K562 (cell line): ENCODE measurements at regions not wholly inside any gene's neighbourhood (a gene's known extent, or its start where the extent isn't known, plus 50 kb on each side); places are given as distances from the start of the nearest gene placed in this dataset.

Experiments used
- ATAC-seq: fragments of 200-7000 bp; cut with Tn5 transposase; 3 replicates; pipeline ENCODE4 v1.9.1; 2020; ENCODE audit warnings: moderate library complexity
- BruUV-seq: library from RNA; stranded (reverse); fragments of 400-500 nt; replicated peaks from 2 replicates; lab custom pipeline; 2021; lab: Mats Ljungman, UMichigan
- CTCF ChIA-PET: fragments of 300-600 bp; formaldehyde crosslinking; extraction: SDS; loops from one replicate; lab custom pipeline; 2021; ENCODE audit warnings: low intra/inter-chr PET ratio; lab: Yijun Ruan, JAX
- POLR2A ChIA-PET: fragments of 300-600, 350-650 bp; sonication (Branson Sonifier 250); formaldehyde crosslinking; extraction: SDS; loops from one replicate; lab custom pipeline; 2021; ENCODE audit warnings: antibody characterized with exemption, inconsistent platforms; lab: Yijun Ruan, JAX
- DNase-seq, 4 experiments: peaks; one replicate each; pipeline versions ENCODE4 v3.0.0 to v3.0.0-alpha.2; 2011 to 2018; ENCODE audit warnings: low spot score in 3 of 4, mixed read lengths in 3 of 4; ENCODE audit errors: extremely low read depth in 1 of 4
- FAIRE-seq: peaks from 2 replicates; lab custom pipeline; 2011; peaks lifted over from hg19 to GRCh38; lab: Jason Lieb, UNC
- H2AFZ ChIP-seq: 2 replicates; pipeline ENCODE4 v1.6.0; 2011; ENCODE audit warnings: low read depth, low read length, control low read depth, inconsistent platforms
- H3K27ac ChIP-seq: fragments of 200-600 bp; 3 replicates; pipeline ENCODE4 v1.8.0; 2011; ENCODE audit warnings: low read depth, mild to moderate bottlenecking, control low read depth, inconsistent platforms, low read length, moderate library complexity, mixed read lengths; ENCODE audit errors: extremely low read depth
- H3K27me3 ChIP-seq, 2 experiments: fragments of 300-600 bp in 1 of 2; 2 replicates in 1 of 2; 3 replicates in 1 of 2; pipeline versions ENCODE4 v1.6.0 to v1.8.0; 2011; ENCODE audit warnings: inconsistent platforms in 2 of 2, low read length in 2 of 2, mild to moderate bottlenecking in 1 of 2, mixed read lengths in 1 of 2, moderate library complexity in 1 of 2; ENCODE audit not compliant: control insufficient read depth in 2 of 2, insufficient read depth in 2 of 2
- H3K36me3 ChIP-seq: fragments of 300-600 bp; 3 replicates; pipeline ENCODE4 v1.8.0; 2011; ENCODE audit warnings: mild to moderate bottlenecking, low read length, inconsistent platforms; ENCODE audit not compliant: control insufficient read depth, insufficient read depth
- H3K4me1 ChIP-seq, 2 experiments: fragments of 200-600 bp in 1 of 2; replicated peaks in 1 of 2; 2 replicates in 1 of 2; 3 replicates in 1 of 2; pipeline versions ENCODE4 v1.5.1 to v1.8.0; 2011; ENCODE audit warnings: inconsistent platforms in 2 of 2, low read length in 2 of 2, mild to moderate bottlenecking in 1 of 2, mixed read lengths in 1 of 2, moderate library complexity in 1 of 2; ENCODE audit not compliant: control insufficient read depth in 2 of 2, insufficient read depth in 2 of 2
- H3K4me2 ChIP-seq: 2 replicates; pipeline ENCODE4 v1.6.1; 2011; ENCODE audit warnings: low read length, control low read depth, inconsistent platforms, mixed read lengths; ENCODE audit not compliant: insufficient read depth
- H3K4me3 ChIP-seq: fragments of 200-600 bp; sonication (generic), shearing (Covaris generic); 2 replicates; pipeline ENCODE4 v1.5.1; 2016; ENCODE audit warnings: control low read depth, inconsistent platforms
- H3K79me2 ChIP-seq: fragments of 200-600 bp; 3 replicates; pipeline ENCODE4 v1.8.0; 2011; ENCODE audit warnings: low read length, inconsistent platforms; ENCODE audit not compliant: control insufficient read depth, insufficient read depth
- H3K9ac ChIP-seq, 2 experiments: 2 replicates each; pipeline versions ENCODE4 v1.6.0 to v1.6.1; 2011; ENCODE audit warnings: low read depth in 2 of 2, low read length in 2 of 2, control low read depth in 1 of 2, inconsistent platforms in 1 of 2, mild to moderate bottlenecking in 1 of 2, mixed read lengths in 1 of 2; ENCODE audit not compliant: insufficient read depth in 1 of 2
- H3K9me1 ChIP-seq: one replicate; pipeline ENCODE4 v1.6.0; 2011; ENCODE audit warnings: inconsistent platforms, mild to moderate bottlenecking, low read length, moderate library complexity; ENCODE audit not compliant: control insufficient read depth, insufficient read depth
- H3K9me3 ChIP-seq: replicated peaks from 2 replicates; pipeline ENCODE4 v1.5.1; 2011; ENCODE audit warnings: low read depth, low read length, inconsistent platforms; ENCODE audit not compliant: control insufficient read depth, insufficient read depth
- H4K20me1 ChIP-seq: replicated peaks from 2 replicates; pipeline ENCODE4 v1.6.1; 2011; ENCODE audit warnings: low read length, inconsistent platforms, mixed read lengths; ENCODE audit not compliant: control insufficient read depth, insufficient read depth
- ARNT ChIP-seq, 2 experiments: fragments of 450-650 bp; IDR thresholded peaks; 2 replicates each; pipeline ENCODE4 v1.6.1; 2016; ENCODE audit warnings: mild to moderate bottlenecking in 1 of 2
- DNMT1 ChIP-seq: fragments of 450-650 bp; IDR thresholded peaks from 2 replicates; pipeline ENCODE4 v1.6.1; 2016; ENCODE audit warnings: antibody characterized with exemption, mild to moderate bottlenecking
- KLF1 ChIP-seq: fragments of 450-650 bp; IDR thresholded peaks from 2 replicates; pipeline ENCODE4 v1.6.1; 2016; ENCODE audit warnings: missing genetic modification characterization, missing compliant biosample characterization
- MYBL2 ChIP-seq, 2 experiments: fragments of 450-650 bp in 1 of 2; sonication (generic) in 1 of 2; formaldehyde crosslinking in 1 of 2; IDR thresholded peaks; 2 replicates each; pipeline versions ENCODE4 v1.6.1 to v1.8.1; 2017 to 2022; ENCODE audit warnings: borderline replicate concordance in 1 of 2, inconsistent platforms in 1 of 2, low read depth in 1 of 2, mild to moderate bottlenecking in 1 of 2, missing genetic modification reagents in 1 of 2, moderate library complexity in 1 of 2
- NELFE ChIP-seq: IDR thresholded peaks from 2 replicates; pipeline ENCODE4 v1.6.1; 2011; ENCODE audit warnings: mild to moderate bottlenecking; ENCODE audit not compliant: insufficient read depth, insufficient read length
- NR4A1 ChIP-seq, 2 experiments: fragments of 250-450 bp in 1 of 2; fragments of 450-650 bp in 1 of 2; sonication (Bioruptor Pico) in 1 of 2; IDR thresholded peaks; 2 replicates each; pipeline versions ENCODE4 v1.4.0 to v1.6.1; 2016 to 2020; ENCODE audit warnings: mild to moderate bottlenecking in 2 of 2, missing compliant biosample characterization in 1 of 2, missing genetic modification characterization in 1 of 2, moderate library complexity in 1 of 2
- RFX5 ChIP-seq: IDR thresholded peaks from 2 replicates; pipeline ENCODE4 v1.6.1; 2011; ENCODE audit warnings: low read depth, mild to moderate bottlenecking, improper control_type of control experiment, low read length
- RUNX1 ChIP-seq: sonication (generic); IDR thresholded peaks from 2 replicates; pipeline ENCODE4 v1.6.1; 2016; ENCODE audit warnings: antibody characterized with exemption, low read depth
- SMC3 ChIP-seq: conservative IDR thresholded peaks from 2 replicates; pipeline ENCODE4 v1.6.1; 2011; ENCODE audit warnings: low read depth, low read length, improper control_type of control experiment; ENCODE audit not compliant: insufficient read depth
- TAF9B ChIP-seq: fragments of 450-650 bp; IDR thresholded peaks from 2 replicates; pipeline ENCODE4 v1.6.1; 2018; ENCODE audit warnings: mild to moderate bottlenecking; ENCODE audit not compliant: partially characterized antibody
- TRIM25 ChIP-seq: fragments of 450-650 bp; IDR thresholded peaks from 2 replicates; pipeline ENCODE4 v1.7.0; 2016; ENCODE audit warnings: borderline replicate concordance
- ZC3H8 ChIP-seq: fragments of 450-650 bp; IDR thresholded peaks from 2 replicates; pipeline ENCODE4 v1.6.1; 2017
- ZNF133 ChIP-seq: fragments of 250-450 bp; sonication (Bioruptor Pico); IDR thresholded peaks from 2 replicates; pipeline ENCODE4 v1.4.0; 2020; ENCODE audit warnings: mild to moderate bottlenecking
- ZNF551 ChIP-seq: fragments of 250-450 bp; sonication (Bioruptor Pico); IDR thresholded peaks from 2 replicates; pipeline ENCODE4 v1.5.0; 2021; ENCODE audit warnings: mild to moderate bottlenecking, moderate library complexity
- ZNF644 ChIP-seq: fragments of 200-800 bp; sonication (Bioruptor generic); IDR thresholded peaks from 2 replicates; pipeline ENCODE4 v1.6.1; 2016; ENCODE audit warnings: low read depth, missing genetic modification characterization, missing compliant biosample characterization
- WGBS: fragments of 100-300 bp; shearing (Covaris generic); methylation state at CpG from one replicate; pipeline ENCODE4 v1.1.6; 2016; ENCODE audit warnings: low coverage, mixed read lengths; ENCODE audit not compliant: insufficient coverage; ENCODE audit errors: missing lambda C conversion rate; 5-methylcytosine and 5-hydroxymethylcytosine counted together
- in situ Hi-C: fragments of 300-500 bp; cut with MboI; formaldehyde crosslinking; loops from 4 replicates; pipeline ENCODE4 v1.15.0; 2018; ENCODE audit warnings: inconsistent platforms, mixed read lengths
- intact Hi-C: fragments of 100-400 bp; cut with micrococcal nuclease; formaldehyde crosslinking; loops from 2 replicates; pipeline ENCODE4 v1.14.2; 2022
- TF ChIP-seq, protein P1 (sequence below), 2 experiments: fragments of 450-650 bp in 1 of 2; sonication (generic) in 1 of 2; formaldehyde crosslinking; conservative IDR thresholded peaks; 2 replicates each; pipeline versions ENCODE4 v1.4.0 to v1.8.1; 2020 to 2022; ENCODE audit warnings: mild to moderate bottlenecking in 1 of 2, missing genetic modification reagents in 1 of 2
- TF ChIP-seq, protein P2 (sequence below), 2 experiments: IDR thresholded peaks; 2 replicates each; pipeline ENCODE4 v1.6.1; 2012; ENCODE audit warnings: improper control_type of control experiment in 2 of 2, low read depth in 2 of 2, low read length in 2 of 2, borderline replicate concordance in 1 of 2

DNA sequence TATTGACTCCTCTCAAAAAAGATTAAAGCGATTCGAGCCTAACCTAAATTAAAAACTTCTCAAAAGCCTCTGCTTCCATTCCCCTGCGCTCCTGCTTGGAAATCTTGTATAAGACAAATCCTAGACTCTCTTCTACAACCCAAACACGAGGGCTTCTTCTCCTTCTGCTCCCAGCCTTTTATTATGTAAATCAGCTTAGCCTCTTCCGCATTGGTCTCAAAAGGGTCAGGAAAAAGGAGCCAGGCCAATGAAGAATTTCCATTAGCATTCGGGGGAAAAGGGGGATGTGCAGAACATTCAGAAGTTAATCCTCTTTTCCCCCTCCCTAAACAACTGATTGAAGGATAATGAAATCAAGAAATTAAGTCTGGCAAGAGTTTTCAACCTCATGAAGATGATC lies 107.9 kb downstream of the FAM124B start:
- in situ Hi-C loops: no loop called here
- H3K9ac ChIP-seq: no peak overlapping the region
- H3K36me3 ChIP-seq: no peaks in the 10 kb centered on the region
- no peaks in the 10 kb centered on the region for H3K4me1 ChIP-seq
- H3K27me3 ChIP-seq: no peaks in the 10 kb centered on the region
- H3K27ac ChIP-seq: no peak overlapping the region
- CTCF ChIA-PET: no interaction called here
- H3K9me1 ChIP-seq: no peaks in the 10 kb centered on the region
- TF ChIP-seq SMC3: no peak
- no peak for TF ChIP-seq ARNT (IDR thresholded peaks at IDR 0.05)
- TF ChIP-seq RFX5: no peak
- no peak for TF ChIP-seq NELFE
- TF ChIP-seq, protein P1, sequence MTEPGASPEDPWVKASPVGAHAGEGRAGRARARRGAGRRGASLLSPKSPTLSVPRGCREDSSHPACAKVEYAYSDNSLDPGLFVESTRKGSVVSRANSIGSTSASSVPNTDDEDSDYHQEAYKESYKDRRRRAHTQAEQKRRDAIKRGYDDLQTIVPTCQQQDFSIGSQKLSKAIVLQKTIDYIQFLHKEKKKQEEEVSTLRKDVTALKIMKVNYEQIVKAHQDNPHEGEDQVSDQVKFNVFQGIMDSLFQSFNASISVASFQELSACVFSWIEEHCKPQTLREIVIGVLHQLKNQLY (CRISPR knock-in tag; conservative IDR thresholded peaks at IDR 0.05): no peak
- TF ChIP-seq DNMT1: no peak
- TF ChIP-seq ZNF133: no peak
- no peak for TF ChIP-seq ZC3H8
- no peak for TF ChIP-seq KLF1 (tag)
- no peak for TF ChIP-seq RUNX1
- TF ChIP-seq NR4A1 (CRISPR knock-in tag; IDR thresholded peaks at IDR 0.05): no peak
- TF ChIP-seq NR4A1 (tag; IDR thresholded peaks at IDR 0.05): no peak
- TF ChIP-seq ZNF644: no peak
- TF ChIP-seq TRIM25: no peak
- TF ChIP-seq, protein P2, sequence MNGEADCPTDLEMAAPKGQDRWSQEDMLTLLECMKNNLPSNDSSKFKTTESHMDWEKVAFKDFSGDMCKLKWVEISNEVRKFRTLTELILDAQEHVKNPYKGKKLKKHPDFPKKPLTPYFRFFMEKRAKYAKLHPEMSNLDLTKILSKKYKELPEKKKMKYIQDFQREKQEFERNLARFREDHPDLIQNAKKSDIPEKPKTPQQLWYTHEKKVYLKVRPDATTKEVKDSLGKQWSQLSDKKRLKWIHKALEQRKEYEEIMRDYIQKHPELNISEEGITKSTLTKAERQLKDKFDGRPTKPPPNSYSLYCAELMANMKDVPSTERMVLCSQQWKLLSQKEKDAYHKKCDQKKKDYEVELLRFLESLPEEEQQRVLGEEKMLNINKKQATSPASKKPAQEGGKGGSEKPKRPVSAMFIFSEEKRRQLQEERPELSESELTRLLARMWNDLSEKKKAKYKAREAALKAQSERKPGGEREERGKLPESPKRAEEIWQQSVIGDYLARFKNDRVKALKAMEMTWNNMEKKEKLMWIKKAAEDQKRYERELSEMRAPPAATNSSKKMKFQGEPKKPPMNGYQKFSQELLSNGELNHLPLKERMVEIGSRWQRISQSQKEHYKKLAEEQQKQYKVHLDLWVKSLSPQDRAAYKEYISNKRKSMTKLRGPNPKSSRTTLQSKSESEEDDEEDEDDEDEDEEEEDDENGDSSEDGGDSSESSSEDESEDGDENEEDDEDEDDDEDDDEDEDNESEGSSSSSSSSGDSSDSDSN (IDR thresholded peaks at IDR 0.05; ENCODE audit: borderline replicate concordance in 1 of 2, low read depth in 2 of 2, low read length in 2 of 2): no peak
- no peak for TF ChIP-seq MYBL2 (IDR thresholded peaks at IDR 0.05; ENCODE audit: low read depth)
- TF ChIP-seq MYBL2 (CRISPR knock-in tag; IDR thresholded peaks at IDR 0.05; ENCODE audit: borderline replicate concordance): no peak
- TF ChIP-seq ZNF551 (CRISPR knock-in tag): no peak
- TF ChIP-seq TAF9B: no peak
- TF ChIP-seq, all 486 proteins: peak for 0
- FAIRE-seq (no peak), ATAC-seq (no peak), DNase-seq (no peak)
- Histone ChIP-seq H3K4me3 (no peak overlapping the region), H3K9me3 (no peaks in the 10 kb centered on the region), H2AFZ (no peak overlapping the region), H3K79me2 (no peaks in the 10 kb centered on the region), H3K4me2 (no peak overlapping the region), H4K20me1 (no peaks in the 10 kb centered on the region)
- POLR2A ChIA-PET: no interaction called here
- intact Hi-C loops: no loop called here
- no TSS peak for BruUV-seq
- 0% methylated on average over 6 of the region's 6 CpGs for WGBS
